MM.1S (cell line): ENCODE measurements at regions not wholly inside any gene's neighbourhood (a gene's known extent, or its start where the extent isn't known, plus 50 kb on each side); places are given as distances from the start of the nearest gene placed in this dataset.

ENCODE experiments used
- EZH2 ChIP-seq: fragments of 300-600 bp; sonication (generic); optimal IDR thresholded peaks from 2 replicates; pipeline ENCODE3; 2017; ENCODE audit warnings: low read depth, mild to moderate bottlenecking, antibody characterized with exemption, low read length, mixed read lengths
- EZH2phosphoT487 ChIP-seq: fragments of 300-600 bp; sonication (generic); IDR thresholded peaks from 2 replicates; pipeline ENCODE4 v1.6.1; 2018; ENCODE audit warnings: antibody characterized with exemption, low read length
- TF ChIP-seq, protein P1 (sequence below): fragments of 300-600 bp; sonication (generic); IDR thresholded peaks from 2 replicates; pipeline ENCODE4 v1.5.1; 2016; ENCODE audit warnings: antibody characterized with exemption, low read length, mixed read lengths

GRCh38 chr5:174493530-174493929, 230.9 kb upstream of the MSX2 start:
- TF ChIP-seq, protein P1, sequence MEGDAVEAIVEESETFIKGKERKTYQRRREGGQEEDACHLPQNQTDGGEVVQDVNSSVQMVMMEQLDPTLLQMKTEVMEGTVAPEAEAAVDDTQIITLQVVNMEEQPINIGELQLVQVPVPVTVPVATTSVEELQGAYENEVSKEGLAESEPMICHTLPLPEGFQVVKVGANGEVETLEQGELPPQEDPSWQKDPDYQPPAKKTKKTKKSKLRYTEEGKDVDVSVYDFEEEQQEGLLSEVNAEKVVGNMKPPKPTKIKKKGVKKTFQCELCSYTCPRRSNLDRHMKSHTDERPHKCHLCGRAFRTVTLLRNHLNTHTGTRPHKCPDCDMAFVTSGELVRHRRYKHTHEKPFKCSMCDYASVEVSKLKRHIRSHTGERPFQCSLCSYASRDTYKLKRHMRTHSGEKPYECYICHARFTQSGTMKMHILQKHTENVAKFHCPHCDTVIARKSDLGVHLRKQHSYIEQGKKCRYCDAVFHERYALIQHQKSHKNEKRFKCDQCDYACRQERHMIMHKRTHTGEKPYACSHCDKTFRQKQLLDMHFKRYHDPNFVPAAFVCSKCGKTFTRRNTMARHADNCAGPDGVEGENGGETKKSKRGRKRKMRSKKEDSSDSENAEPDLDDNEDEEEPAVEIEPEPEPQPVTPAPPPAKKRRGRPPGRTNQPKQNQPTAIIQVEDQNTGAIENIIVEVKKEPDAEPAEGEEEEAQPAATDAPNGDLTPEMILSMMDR: no peak
- TF ChIP-seq EZH2: no peak
- no peak for TF ChIP-seq EZH2phosphoT487
